H9 (cell line): ENCODE measurements at regions not wholly inside any gene's neighbourhood (a gene's known extent, or its start where the extent isn't known, plus 50 kb on each side); places are given as distances from the start of the nearest gene placed in this dataset.

Source experiments
- DNase-seq: peaks from one replicate; pipeline ENCODE4 v3.0.0-alpha.2; 2017
- H2AFZ ChIP-seq: one replicate; pipeline ENCODE4 v1.6.1; 2013; ENCODE audit warnings: mild to moderate bottlenecking, low read length, control low read depth, moderate library complexity
- H2AK5ac ChIP-seq: 2 replicates; pipeline ENCODE4 v1.6.1; 2013; ENCODE audit warnings: low read length, control low read depth, mixed read lengths; ENCODE audit not compliant: insufficient read length
- H2BK120ac ChIP-seq: one replicate; pipeline ENCODE4 v1.6.1; 2013; ENCODE audit warnings: low read depth, mild to moderate bottlenecking, low read length, control low read depth, inconsistent platforms; ENCODE audit not compliant: poor library complexity, severe bottlenecking
- H2BK12ac ChIP-seq: 2 replicates; pipeline ENCODE4 v1.6.1; 2013; ENCODE audit warnings: low read length, control low read depth, mixed read lengths, low read depth; ENCODE audit not compliant: insufficient read length
- H2BK15ac ChIP-seq: 2 replicates; pipeline ENCODE4 v1.6.1; 2013; ENCODE audit warnings: low read depth, low read length, control low read depth
- H2BK20ac ChIP-seq: one replicate; pipeline ENCODE4 v1.6.1; 2013; ENCODE audit warnings: low read depth, mild to moderate bottlenecking, low read length, control low read depth, inconsistent platforms; ENCODE audit not compliant: poor library complexity, severe bottlenecking
- H2BK5ac ChIP-seq: 2 replicates; pipeline ENCODE4 v1.6.1; 2013; ENCODE audit warnings: low read length, control low read depth, mixed read lengths; ENCODE audit not compliant: insufficient read length
- H3K14ac ChIP-seq: 2 replicates; pipeline ENCODE4 v1.6.1; 2013; ENCODE audit warnings: low read length, control low read depth; ENCODE audit not compliant: insufficient read depth
- H3K18ac ChIP-seq: 2 replicates; pipeline ENCODE4 v1.6.1; 2013; ENCODE audit warnings: low read depth, mild to moderate bottlenecking, mixed read lengths, low read length, control low read depth; ENCODE audit not compliant: insufficient read length
- H3K23ac ChIP-seq: 2 replicates; pipeline ENCODE4 v1.6.1; 2013; ENCODE audit warnings: low read length, control low read depth, mixed read lengths, low read depth; ENCODE audit not compliant: insufficient read length
- H3K23me2 ChIP-seq: 2 replicates; pipeline ENCODE4 v1.6.1; 2013; ENCODE audit warnings: low read depth, mild to moderate bottlenecking, mixed read lengths, low read length, control low read depth; ENCODE audit not compliant: insufficient read length, poor library complexity, severe bottlenecking
- H3K27ac ChIP-seq: 2 replicates; pipeline ENCODE4 v1.5.1; 2013; ENCODE audit warnings: low read length, control low read depth, mixed read lengths, low read depth; ENCODE audit not compliant: insufficient read length
- H3K27me3 ChIP-seq: 2 replicates; pipeline ENCODE4 v1.6.1; 2013; ENCODE audit warnings: low read length, control low read depth, inconsistent platforms; ENCODE audit not compliant: insufficient read depth
- H3K4ac ChIP-seq: 2 replicates; pipeline ENCODE4 v1.6.1; 2013; ENCODE audit warnings: low read depth, mild to moderate bottlenecking, control low read depth, inconsistent platforms, low read length, moderate library complexity
- H3K4me1 ChIP-seq: 2 replicates; pipeline ENCODE4 v1.6.1; 2013; ENCODE audit warnings: low read length, control low read depth, inconsistent platforms; ENCODE audit not compliant: insufficient read depth
- H3K4me2 ChIP-seq: 2 replicates; pipeline ENCODE4 v1.6.1; 2013; ENCODE audit warnings: low read length, control low read depth, mixed read lengths; ENCODE audit not compliant: insufficient read length, insufficient read depth
- H3K56ac ChIP-seq: 2 replicates; pipeline ENCODE4 v1.6.1; 2013; ENCODE audit warnings: low read depth, mild to moderate bottlenecking, mixed read lengths, low read length, control low read depth; ENCODE audit not compliant: insufficient read length
- H3K79me1 ChIP-seq: 2 replicates; pipeline ENCODE4 v1.6.1; 2013; ENCODE audit warnings: low read depth, mild to moderate bottlenecking, moderate library complexity, low read length, control low read depth, inconsistent platforms; ENCODE audit not compliant: insufficient read depth, poor library complexity, severe bottlenecking
- H3K79me2 ChIP-seq: 2 replicates; pipeline ENCODE4 v1.6.1; 2013; ENCODE audit warnings: low read length, control low read depth, inconsistent platforms; ENCODE audit not compliant: insufficient read depth
- H3K9ac ChIP-seq: 2 replicates; pipeline ENCODE4 v1.6.1; 2013; ENCODE audit warnings: low read length, control low read depth, mixed read lengths; ENCODE audit not compliant: insufficient read length; ENCODE audit errors: extremely low read depth
- H3K9me3 ChIP-seq: one replicate; pipeline ENCODE4 v1.6.1; 2013; ENCODE audit warnings: low read depth, low read length, inconsistent platforms; ENCODE audit not compliant: control insufficient read depth
- H3T11ph ChIP-seq: one replicate; pipeline ENCODE4 v1.6.1; 2013; ENCODE audit warnings: mild to moderate bottlenecking, low read length, control low read depth, inconsistent platforms
- H4K20me1 ChIP-seq: one replicate; pipeline ENCODE4 v1.6.1; 2013; ENCODE audit not compliant: control insufficient read depth, insufficient read length, insufficient read depth
- H4K5ac ChIP-seq: 2 replicates; pipeline ENCODE4 v1.6.1; 2013; ENCODE audit warnings: low read depth, mild to moderate bottlenecking, mixed read lengths, low read length, control low read depth; ENCODE audit not compliant: insufficient read length
- H4K8ac ChIP-seq: replicated peaks from 2 replicates; pipeline ENCODE4 v1.6.1; 2013; ENCODE audit warnings: low read length, control low read depth, mixed read lengths, low read depth; ENCODE audit not compliant: insufficient read length
- H4K91ac ChIP-seq: 2 replicates; pipeline ENCODE4 v1.6.1; 2013; ENCODE audit warnings: low read depth, mild to moderate bottlenecking, moderate library complexity, mixed read lengths, low read length, control low read depth; ENCODE audit not compliant: insufficient read length
- H3K27ac Mint-ChIP-seq, 3 experiments: 2 replicates in 2 of 3; 3 replicates in 1 of 3; pipeline ENCODE4 v1.8.0; 2020 to 2021; ENCODE audit warnings: mixed read lengths in 3 of 3, mild to moderate bottlenecking in 1 of 3, moderate library complexity in 1 of 3
- H3K27me3 Mint-ChIP-seq: 2 replicates; pipeline ENCODE4 v1.8.0; 2021; ENCODE audit warnings: low read depth, mild to moderate bottlenecking, moderate library complexity, mixed read lengths
- H3K36me3 Mint-ChIP-seq, 3 experiments: 2 replicates in 2 of 3; 3 replicates in 1 of 3; pipeline ENCODE4 v1.8.0; 2020 to 2021; ENCODE audit warnings: low read depth in 3 of 3, mixed read lengths in 3 of 3; ENCODE audit not compliant: insufficient read depth in 1 of 3
- H3K4me1 Mint-ChIP-seq, 2 experiments: 2 replicates each; pipeline ENCODE4 v1.8.0; 2020; ENCODE audit warnings: mixed read lengths in 2 of 2
- H3K4me3 Mint-ChIP-seq, 2 experiments: 2 replicates in 1 of 2; 3 replicates in 1 of 2; pipeline ENCODE4 v1.8.0; 2020 to 2021; ENCODE audit warnings: mild to moderate bottlenecking in 2 of 2, mixed read lengths in 2 of 2, moderate library complexity in 1 of 2
- H3K9me3 Mint-ChIP-seq, 2 experiments: 2 replicates in 1 of 2; 3 replicates in 1 of 2; pipeline ENCODE4 v1.8.0; 2020; ENCODE audit warnings: mild to moderate bottlenecking in 2 of 2, mixed read lengths in 2 of 2, moderate library complexity in 1 of 2
- CTCF ChIP-seq: fragments of 200-600 bp; sonication (generic); conservative IDR thresholded peaks from 3 replicates; pipeline ENCODE4 v1.8.0; 2021; ENCODE audit warnings: antibody characterized with exemption, mild to moderate bottlenecking
- WGBS: extraction: QIAGEN DNeasy Blood & Tissue Kit; methylation state at CpG from one replicate; pipeline ENCODE4 v1.1.7; 2013; ENCODE audit warnings: missing lambda C conversion rate, low lambda C conversion rate, mixed read lengths; ENCODE audit not compliant: insufficient read length; ENCODE audit errors: extremely low coverage; 5-methylcytosine and 5-hydroxymethylcytosine counted together

- no peaks in the 10 kb centered on the region for H3K23me2 ChIP-seq
- no peak overlapping the region for H3K27ac Mint-ChIP-seq
- H3K18ac ChIP-seq = no peak overlapping the region
- no peak overlapping the region for H2BK120ac ChIP-seq
- no peaks in the 10 kb centered on the region for H3K36me3 Mint-ChIP-seq
- TF ChIP-seq CTCF = peak; percentile 60
- H3K9me3 ChIP-seq = no peaks in the 10 kb centered on the region
- no peak overlapping the region for H4K8ac ChIP-seq
- no peaks in the 10 kb centered on the region for H3K4me1 ChIP-seq
- H3K27ac ChIP-seq = no peak overlapping the region
- H3T11ph ChIP-seq = no peak overlapping the region
- no peak overlapping the region for H3K23ac ChIP-seq
- no peak overlapping the region for H4K91ac ChIP-seq
- H2BK12ac ChIP-seq = no peak overlapping the region
- no peak for DNase-seq
- no peak overlapping the region for H2AK5ac ChIP-seq
- no peak overlapping the region for H2BK15ac ChIP-seq
- H3K14ac ChIP-seq = no peak overlapping the region
- no peak overlapping the region for H3K4me3 Mint-ChIP-seq
- H2BK20ac ChIP-seq = no peak overlapping the region
- no peaks in the 10 kb centered on the region for H3K79me2 ChIP-seq
- H3K27me3 Mint-ChIP-seq = no peaks in the 10 kb centered on the region
- H2BK5ac ChIP-seq = no peak overlapping the region
- H3K9ac ChIP-seq = no peak overlapping the region
- H4K20me1 ChIP-seq = no peaks in the 10 kb centered on the region
- no peaks in the 10 kb centered on the region for H3K79me1 ChIP-seq
- H3K9me3 Mint-ChIP-seq = peaks cover 0 to 3% of the 10 kb centered on the region in 2 experiments; a peak in 2 of 5 replicates
- H3K27me3 ChIP-seq = no peaks in the 10 kb centered on the region
- no peak overlapping the region for H3K56ac ChIP-seq
- no peaks in the 10 kb centered on the region for H3K4me1 Mint-ChIP-seq
- H2AFZ ChIP-seq = no peak overlapping the region
- no CpG with 5 or more reads among the region's 3 CpGs for WGBS
- H3K4ac ChIP-seq = no peak overlapping the region
- no peak overlapping the region for H3K4me2 ChIP-seq
- no peak overlapping the region for H4K5ac ChIP-seq
These were observed 855.8 kb downstream of the HACE1 start for GRCh38 chr6:104003803-104004516.
